HEK293 (cell line): ENCODE measurements at regions not wholly inside any gene's neighbourhood (a gene's known extent, or its start where the extent isn't known, plus 50 kb on each side); places are given as distances from the start of the nearest gene placed in this dataset.

ENCODE experiments used
- CTCF ChIP-seq: fragments of 450-650 bp; formaldehyde crosslinking; IDR thresholded peaks from 2 replicates; pipeline ENCODE4 v1.5.1; 2016; ENCODE audit warnings: missing biosample characterization, missing genetic modification characterization
- ZNF10 ChIP-seq: fragments of 450-650 bp; formaldehyde crosslinking; IDR thresholded peaks from 2 replicates; pipeline ENCODE4 v1.5.1; 2017; ENCODE audit warnings: missing biosample characterization, missing genetic modification characterization

GRCh38 chr5:133679534-133679933 is 67.2 kb upstream of the FSTL4 start:
- TF ChIP-seq CTCF (tag by site-specific recombination) (no peak), ZNF10 (tag by site-specific recombination) (no peak)
